Epithelial cell of esophagus (primary cell): ENCODE measurements at regions not wholly inside any gene's neighbourhood (a gene's known extent, or its start where the extent isn't known, plus 50 kb on each side); places are given as distances from the start of the nearest gene placed in this dataset.
A peak's percentile ranks its signal among the peaks of the same experiment; 100 is the strongest.

ENCODE experiments used
- DNase-seq: peaks from one replicate; pipeline ENCODE4 v3.0.0; 2010; ENCODE audit warnings: low read depth
- H3K4me3 ChIP-seq: 2 replicates; pipeline ENCODE4 v1.5.1; 2011; ENCODE audit warnings: mild to moderate bottlenecking, low read length, control low read depth
- CTCF ChIP-seq: IDR thresholded peaks from 2 replicates; pipeline ENCODE4 v1.5.1; 2011; ENCODE audit warnings: low read depth, mild to moderate bottlenecking, low read length, control low read depth, inconsistent platforms; ENCODE audit not compliant: insufficient read depth; ENCODE audit errors: missing control alignments

GRCh38 chr11:80196932-80197554, 756.2 kb upstream of the TENM4 start:
- TF ChIP-seq CTCF = no peak
- DNase-seq = peak; percentile 64

GRCh38 chr11:80196041-80196440, 755.2 kb upstream of the TENM4 start:
- DNase-seq = no peak
- H3K4me3 ChIP-seq = no peak overlapping the region
- no peak for TF ChIP-seq CTCF

More at GRCh38 chr11:80196932-80197554, 756.2 kb upstream of the TENM4 start:
- no peak overlapping the region for H3K4me3 ChIP-seq

- H3K4me3 ChIP-seq = no peak overlapping the region
- no peak for DNase-seq
- no peak for TF ChIP-seq CTCF
These were observed 753.8 kb upstream of the TENM4 start for GRCh38 chr11:80194625-80195024.

- H3K4me3 ChIP-seq = no peak overlapping the region
- no peak for DNase-seq
- TF ChIP-seq CTCF = no peak
These were observed 753.2 kb upstream of the TENM4 start for GRCh38 chr11:80194016-80194415.

GRCh38 chr11:80188076-80188627, 747.3 kb upstream of the TENM4 start:
- DNase-seq = no peak

GRCh38 chr11:80186692-80187091, 745.9 kb upstream of the TENM4 start:
- no peak for TF ChIP-seq CTCF
- H3K4me3 ChIP-seq = no peak overlapping the region
- peak; percentile 22 for DNase-seq

More at GRCh38 chr11:80188076-80188627, 747.3 kb upstream of the TENM4 start:
- no peak for TF ChIP-seq CTCF
- no peak overlapping the region for H3K4me3 ChIP-seq

- no peak for TF ChIP-seq CTCF
- no peak for DNase-seq
- H3K4me3 ChIP-seq = no peak overlapping the region
These were observed 742.1 kb upstream of the TENM4 start for GRCh38 chr11:80182901-80183300.
